K562 (cell line): ENCODE measurements at regions not wholly inside any gene's neighbourhood (a gene's known extent, or its start where the extent isn't known, plus 50 kb on each side); places are given as distances from the start of the nearest gene placed in this dataset.

ENCODE experiments used
- ATAC-seq: fragments of 200-7000 bp; cut with Tn5 transposase; 3 replicates; pipeline ENCODE4 v1.9.1; 2020; ENCODE audit warnings: moderate library complexity
- BruUV-seq: library from RNA; stranded (reverse); fragments of 400-500 nt; replicated peaks from 2 replicates; lab custom pipeline; 2021; lab: Mats Ljungman, UMichigan
- CTCF ChIA-PET: fragments of 300-600 bp; formaldehyde crosslinking; extraction: SDS; loops from one replicate; lab custom pipeline; 2021; ENCODE audit warnings: low intra/inter-chr PET ratio; lab: Yijun Ruan, JAX
- POLR2A ChIA-PET: fragments of 300-600, 350-650 bp; sonication (Branson Sonifier 250); formaldehyde crosslinking; extraction: SDS; loops from one replicate; lab custom pipeline; 2021; ENCODE audit warnings: antibody characterized with exemption, inconsistent platforms; lab: Yijun Ruan, JAX
- DNase-seq, 4 experiments: peaks; one replicate each; pipeline versions ENCODE4 v3.0.0 to v3.0.0-alpha.2; 2011 to 2018; ENCODE audit warnings: low spot score in 3 of 4, mixed read lengths in 3 of 4; ENCODE audit errors: extremely low read depth in 1 of 4
- FAIRE-seq: peaks from 2 replicates; lab custom pipeline; 2011; peaks lifted over from hg19 to GRCh38; lab: Jason Lieb, UNC
- H2AFZ ChIP-seq: 2 replicates; pipeline ENCODE4 v1.6.0; 2011; ENCODE audit warnings: low read depth, low read length, control low read depth, inconsistent platforms
- H3K27ac ChIP-seq: fragments of 200-600 bp; 3 replicates; pipeline ENCODE4 v1.8.0; 2011; ENCODE audit warnings: low read depth, mild to moderate bottlenecking, control low read depth, inconsistent platforms, low read length, moderate library complexity, mixed read lengths; ENCODE audit errors: extremely low read depth
- H3K27me3 ChIP-seq, 2 experiments: fragments of 300-600 bp in 1 of 2; 2 replicates in 1 of 2; 3 replicates in 1 of 2; pipeline versions ENCODE4 v1.6.0 to v1.8.0; 2011; ENCODE audit warnings: inconsistent platforms in 2 of 2, low read length in 2 of 2, mild to moderate bottlenecking in 1 of 2, mixed read lengths in 1 of 2, moderate library complexity in 1 of 2; ENCODE audit not compliant: control insufficient read depth in 2 of 2, insufficient read depth in 2 of 2
- H3K36me3 ChIP-seq: fragments of 300-600 bp; 3 replicates; pipeline ENCODE4 v1.8.0; 2011; ENCODE audit warnings: mild to moderate bottlenecking, low read length, inconsistent platforms; ENCODE audit not compliant: control insufficient read depth, insufficient read depth
- H3K4me1 ChIP-seq, 2 experiments: fragments of 200-600 bp in 1 of 2; replicated peaks in 1 of 2; 2 replicates in 1 of 2; 3 replicates in 1 of 2; pipeline versions ENCODE4 v1.5.1 to v1.8.0; 2011; ENCODE audit warnings: inconsistent platforms in 2 of 2, low read length in 2 of 2, mild to moderate bottlenecking in 1 of 2, mixed read lengths in 1 of 2, moderate library complexity in 1 of 2; ENCODE audit not compliant: control insufficient read depth in 2 of 2, insufficient read depth in 2 of 2
- H3K4me2 ChIP-seq: 2 replicates; pipeline ENCODE4 v1.6.1; 2011; ENCODE audit warnings: low read length, control low read depth, inconsistent platforms, mixed read lengths; ENCODE audit not compliant: insufficient read depth
- H3K4me3 ChIP-seq: fragments of 200-600 bp; sonication (generic), shearing (Covaris generic); 2 replicates; pipeline ENCODE4 v1.5.1; 2016; ENCODE audit warnings: control low read depth, inconsistent platforms
- H3K79me2 ChIP-seq: fragments of 200-600 bp; 3 replicates; pipeline ENCODE4 v1.8.0; 2011; ENCODE audit warnings: low read length, inconsistent platforms; ENCODE audit not compliant: control insufficient read depth, insufficient read depth
- H3K9ac ChIP-seq, 2 experiments: 2 replicates each; pipeline versions ENCODE4 v1.6.0 to v1.6.1; 2011; ENCODE audit warnings: low read depth in 2 of 2, low read length in 2 of 2, control low read depth in 1 of 2, inconsistent platforms in 1 of 2, mild to moderate bottlenecking in 1 of 2, mixed read lengths in 1 of 2; ENCODE audit not compliant: insufficient read depth in 1 of 2
- H3K9me1 ChIP-seq: one replicate; pipeline ENCODE4 v1.6.0; 2011; ENCODE audit warnings: inconsistent platforms, mild to moderate bottlenecking, low read length, moderate library complexity; ENCODE audit not compliant: control insufficient read depth, insufficient read depth
- H3K9me3 ChIP-seq: replicated peaks from 2 replicates; pipeline ENCODE4 v1.5.1; 2011; ENCODE audit warnings: low read depth, low read length, inconsistent platforms; ENCODE audit not compliant: control insufficient read depth, insufficient read depth
- H4K20me1 ChIP-seq: replicated peaks from 2 replicates; pipeline ENCODE4 v1.6.1; 2011; ENCODE audit warnings: low read length, inconsistent platforms, mixed read lengths; ENCODE audit not compliant: control insufficient read depth, insufficient read depth
- BCL6 ChIP-seq: fragments of 250-450 bp; sonication (Bioruptor Pico); IDR thresholded peaks from 2 replicates; pipeline ENCODE4 v1.4.0; 2020
- C11orf30 ChIP-seq: fragments of 450-650 bp; IDR thresholded peaks from 2 replicates; pipeline ENCODE4 v1.6.1; 2016; ENCODE audit warnings: low read depth, mild to moderate bottlenecking
- CBX2 ChIP-seq: fragments of 200-600 bp; sonication (generic); IDR thresholded peaks from one replicate; pipeline ENCODE4 v1.6.1; 2012; ENCODE audit warnings: mild to moderate bottlenecking, low read length, inconsistent platforms; ENCODE audit not compliant: insufficient read depth, poor library complexity, severe bottlenecking
- CBX8 ChIP-seq: fragments of 200-600 bp; sonication (generic); IDR thresholded peaks from 2 replicates; pipeline ENCODE4 v1.6.1; 2012; ENCODE audit warnings: borderline replicate concordance, mixed run types, low read depth, mild to moderate bottlenecking, moderate library complexity, mixed read lengths, low read length, control low read depth, inconsistent platforms; ENCODE audit not compliant: poor library complexity, severe bottlenecking; ENCODE audit errors: extremely low read depth
- MAZ ChIP-seq, 2 experiments: fragments of 450-650 bp in 1 of 2; sonication (generic) in 1 of 2; formaldehyde crosslinking; IDR thresholded peaks in 1 of 2; conservative IDR thresholded peaks in 1 of 2; 2 replicates each; pipeline versions ENCODE4 v1.4.0 to v1.5.0; 2020; ENCODE audit warnings: mild to moderate bottlenecking in 1 of 2, missing genetic modification reagents in 1 of 2
- NBN ChIP-seq: fragments of 450-650 bp; IDR thresholded peaks from 2 replicates; pipeline ENCODE4 v1.6.1; 2016; ENCODE audit warnings: low read depth, mild to moderate bottlenecking
- NCOR1 ChIP-seq: fragments of 450-650 bp; IDR thresholded peaks from 2 replicates; pipeline ENCODE4 v1.6.1; 2016; ENCODE audit warnings: mild to moderate bottlenecking, moderate library complexity
- POLR2AphosphoS5 ChIP-seq: IDR thresholded peaks from 2 replicates; pipeline ENCODE4 v1.6.1; 2011; ENCODE audit warnings: mild to moderate bottlenecking, low read depth, low read length, moderate library complexity; ENCODE audit not compliant: control insufficient read depth, insufficient read depth
- TCF7 ChIP-seq: sonication (generic); IDR thresholded peaks from 2 replicates; pipeline ENCODE4 v1.6.1; 2016; ENCODE audit warnings: antibody characterized with exemption, borderline replicate concordance
- TCFL5 ChIP-seq: fragments of 250-450 bp; sonication (Bioruptor Pico); conservative IDR thresholded peaks from 2 replicates; pipeline ENCODE4 v1.6.1; 2021; ENCODE audit warnings: mild to moderate bottlenecking, moderate library complexity, matching md5 sums
- YY1 ChIP-seq, 3 experiments: IDR thresholded peaks; 2 replicates each; pipeline ENCODE4 v1.6.1; 2011; ENCODE audit warnings: low read length in 2 of 3, mild to moderate bottlenecking in 2 of 3, moderate library complexity in 2 of 3, borderline replicate concordance in 1 of 3, control low read depth in 1 of 3, low read depth in 1 of 3; ENCODE audit not compliant: insufficient read depth in 3 of 3, insufficient replicate concordance in 2 of 3, control insufficient read depth in 1 of 3, insufficient read length in 1 of 3; ENCODE audit errors: extremely low read depth in 1 of 3
- ZKSCAN1 ChIP-seq: fragments of 150-350 bp; IDR thresholded peaks from 2 replicates; pipeline ENCODE4 v1.6.1; 2016; ENCODE audit warnings: low read depth, low read length
- WGBS: fragments of 100-300 bp; shearing (Covaris generic); methylation state at CpG from one replicate; pipeline ENCODE4 v1.1.6; 2016; ENCODE audit warnings: low coverage, mixed read lengths; ENCODE audit not compliant: insufficient coverage; ENCODE audit errors: missing lambda C conversion rate; 5-methylcytosine and 5-hydroxymethylcytosine counted together
- in situ Hi-C: fragments of 300-500 bp; cut with MboI; formaldehyde crosslinking; loops from 4 replicates; pipeline ENCODE4 v1.15.0; 2018; ENCODE audit warnings: inconsistent platforms, mixed read lengths
- intact Hi-C: fragments of 100-400 bp; cut with micrococcal nuclease; formaldehyde crosslinking; loops from 2 replicates; pipeline ENCODE4 v1.14.2; 2022
- TF ChIP-seq, protein P1 (sequence below): sonication (generic); formaldehyde crosslinking; IDR thresholded peaks from 2 replicates; pipeline ENCODE4 v1.8.0; 2022; ENCODE audit warnings: missing genetic modification reagents, mild to moderate bottlenecking, borderline replicate concordance
- TF ChIP-seq, protein P2 (sequence below): fragments of 250-450 bp; sonication (Bioruptor Pico); IDR thresholded peaks from 2 replicates; pipeline ENCODE4 v1.4.0; 2020; ENCODE audit warnings: mild to moderate bottlenecking, moderate library complexity, borderline replicate concordance
- TF ChIP-seq, protein P3 (sequence below), 2 experiments: IDR thresholded peaks; 2 replicates each; pipeline ENCODE4 v1.6.1; 2011; ENCODE audit warnings: borderline replicate concordance in 1 of 2, control low read depth in 1 of 2, low read depth in 1 of 2, low read length in 1 of 2, mild to moderate bottlenecking in 1 of 2, mixed read lengths in 1 of 2, moderate library complexity in 1 of 2; ENCODE audit not compliant: insufficient read depth in 1 of 2, insufficient read length in 1 of 2, poor library complexity in 1 of 2, severe bottlenecking in 1 of 2; ENCODE audit errors: extremely low read depth in 1 of 2
- TF ChIP-seq, protein P4 (sequence below): fragments of 450-650 bp; formaldehyde crosslinking; IDR thresholded peaks from 2 replicates; pipeline ENCODE4 v1.4.0; 2022; ENCODE audit warnings: missing genetic modification characterization

DNA sequence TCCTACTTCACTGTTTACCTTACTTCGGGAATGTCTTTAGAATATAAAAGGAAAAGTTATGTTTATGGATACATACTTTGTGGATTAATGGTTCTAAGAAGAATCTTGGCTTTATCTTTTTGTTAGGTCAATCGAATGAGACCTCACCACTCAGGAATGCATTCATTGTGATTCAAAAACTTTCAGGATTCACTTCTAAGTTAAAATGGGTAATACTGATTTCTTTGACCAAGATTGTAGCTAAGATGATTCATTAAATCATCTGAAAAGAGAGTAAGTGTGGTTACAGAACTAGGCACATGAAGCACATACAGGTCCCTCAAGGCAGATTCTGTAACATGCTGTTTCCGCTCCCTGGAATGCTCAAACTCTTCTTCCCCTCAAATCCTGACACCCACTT is 716.4 kb downstream of the KCNA4 start:
- H3K36me3 ChIP-seq = no peaks in the 10 kb centered on the region
- TF ChIP-seq MAZ (CRISPR knock-in tag; conservative IDR thresholded peaks at IDR 0.05 in 1 of 2, IDR thresholded peaks at IDR 0.05 in 1 of 2) (no peak), YY1 (IDR thresholded peaks at IDR 0.05; ENCODE audit: borderline replicate concordance in 1 of 3, control insufficient read depth in 1 of 3, extremely low read depth in 1 of 3, insufficient read depth in 3 of 3, insufficient read length in 1 of 3, insufficient replicate concordance in 2 of 3, low read depth in 1 of 3, low read length in 2 of 3) (no peak), ZKSCAN1 (no peak), C11orf30 (no peak), CBX8 (no peak), NBN (no peak), NCOR1 (no peak), TCFL5 (no peak), POLR2AphosphoS5 (no peak), CBX2 (no peak), BCL6 (CRISPR knock-in tag) (no peak), TCF7 (no peak)
- TF ChIP-seq, protein P1, sequence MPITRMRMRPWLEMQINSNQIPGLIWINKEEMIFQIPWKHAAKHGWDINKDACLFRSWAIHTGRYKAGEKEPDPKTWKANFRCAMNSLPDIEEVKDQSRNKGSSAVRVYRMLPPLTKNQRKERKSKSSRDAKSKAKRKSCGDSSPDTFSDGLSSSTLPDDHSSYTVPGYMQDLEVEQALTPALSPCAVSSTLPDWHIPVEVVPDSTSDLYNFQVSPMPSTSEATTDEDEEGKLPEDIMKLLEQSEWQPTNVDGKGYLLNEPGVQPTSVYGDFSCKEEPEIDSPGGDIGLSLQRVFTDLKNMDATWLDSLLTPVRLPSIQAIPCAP (CRISPR knock-in tag) = no peak
- TF ChIP-seq, protein P2, sequence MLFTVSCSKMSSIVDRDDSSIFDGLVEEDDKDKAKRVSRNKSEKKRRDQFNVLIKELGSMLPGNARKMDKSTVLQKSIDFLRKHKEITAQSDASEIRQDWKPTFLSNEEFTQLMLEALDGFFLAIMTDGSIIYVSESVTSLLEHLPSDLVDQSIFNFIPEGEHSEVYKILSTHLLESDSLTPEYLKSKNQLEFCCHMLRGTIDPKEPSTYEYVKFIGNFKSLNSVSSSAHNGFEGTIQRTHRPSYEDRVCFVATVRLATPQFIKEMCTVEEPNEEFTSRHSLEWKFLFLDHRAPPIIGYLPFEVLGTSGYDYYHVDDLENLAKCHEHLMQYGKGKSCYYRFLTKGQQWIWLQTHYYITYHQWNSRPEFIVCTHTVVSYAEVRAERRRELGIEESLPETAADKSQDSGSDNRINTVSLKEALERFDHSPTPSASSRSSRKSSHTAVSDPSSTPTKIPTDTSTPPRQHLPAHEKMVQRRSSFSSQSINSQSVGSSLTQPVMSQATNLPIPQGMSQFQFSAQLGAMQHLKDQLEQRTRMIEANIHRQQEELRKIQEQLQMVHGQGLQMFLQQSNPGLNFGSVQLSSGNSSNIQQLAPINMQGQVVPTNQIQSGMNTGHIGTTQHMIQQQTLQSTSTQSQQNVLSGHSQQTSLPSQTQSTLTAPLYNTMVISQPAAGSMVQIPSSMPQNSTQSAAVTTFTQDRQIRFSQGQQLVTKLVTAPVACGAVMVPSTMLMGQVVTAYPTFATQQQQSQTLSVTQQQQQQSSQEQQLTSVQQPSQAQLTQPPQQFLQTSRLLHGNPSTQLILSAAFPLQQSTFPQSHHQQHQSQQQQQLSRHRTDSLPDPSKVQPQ (CRISPR knock-in tag) = no peak
- TF ChIP-seq, protein P3, sequence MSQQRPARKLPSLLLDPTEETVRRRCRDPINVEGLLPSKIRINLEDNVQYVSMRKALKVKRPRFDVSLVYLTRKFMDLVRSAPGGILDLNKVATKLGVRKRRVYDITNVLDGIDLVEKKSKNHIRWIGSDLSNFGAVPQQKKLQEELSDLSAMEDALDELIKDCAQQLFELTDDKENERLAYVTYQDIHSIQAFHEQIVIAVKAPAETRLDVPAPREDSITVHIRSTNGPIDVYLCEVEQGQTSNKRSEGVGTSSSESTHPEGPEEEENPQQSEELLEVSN (IDR thresholded peaks at IDR 0.05; ENCODE audit: borderline replicate concordance in 1 of 2, extremely low read depth in 1 of 2, insufficient read depth in 1 of 2, insufficient read length in 1 of 2, low read depth in 1 of 2, low read length in 1 of 2, poor library complexity in 1 of 2, severe bottlenecking in 1 of 2) = no peak
- TF ChIP-seq, protein P4, sequence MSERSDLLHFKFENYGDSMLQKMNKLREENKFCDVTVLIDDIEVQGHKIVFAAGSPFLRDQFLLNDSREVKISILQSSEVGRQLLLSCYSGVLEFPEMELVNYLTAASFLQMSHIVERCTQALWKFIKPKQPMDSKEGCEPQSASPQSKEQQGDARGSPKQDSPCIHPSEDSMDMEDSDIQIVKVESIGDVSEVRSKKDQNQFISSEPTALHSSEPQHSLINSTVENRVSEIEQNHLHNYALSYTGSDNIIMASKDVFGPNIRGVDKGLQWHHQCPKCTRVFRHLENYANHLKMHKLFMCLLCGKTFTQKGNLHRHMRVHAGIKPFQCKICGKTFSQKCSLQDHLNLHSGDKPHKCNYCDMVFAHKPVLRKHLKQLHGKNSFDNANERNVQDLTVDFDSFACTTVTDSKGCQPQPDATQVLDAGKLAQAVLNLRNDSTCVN (CRISPR knock-in tag) = no peak

More for the DNA sequence above, 716.4 kb downstream of the KCNA4 start:
- CTCF ChIA-PET = no interaction called here
- Histone ChIP-seq H3K9ac (no peak overlapping the region), H3K79me2 (no peaks in the 10 kb centered on the region), H3K4me1 (no peaks in the 10 kb centered on the region), H2AFZ (no peak overlapping the region), H3K4me2 (no peak overlapping the region), H3K27ac (no peak overlapping the region), H3K4me3 (no peak overlapping the region), H3K9me3 (peaks cover 3% of the 10 kb centered on the region), H3K27me3 (no peaks in the 10 kb centered on the region), H3K9me1 (no peaks in the 10 kb centered on the region), H4K20me1 (no peaks in the 10 kb centered on the region)
- intact Hi-C loops (no loop called here), in situ Hi-C loops (no loop called here)
- whole genome bisulfite sequencing = 0% methylated on average over 3 of the region's 3 CpGs
- no peak for ATAC-seq
- DNase-seq = no peak
- BruUV-seq = no TSS peak
- POLR2A ChIA-PET = no interaction called here
- FAIRE-seq = no peak
